ENCODE measurements at regions not wholly inside any gene's neighbourhood (a gene's known extent, or its start where the extent isn't known, plus 50 kb on each side); places are given as distances from the start of the nearest gene placed in this dataset.

DNA sequence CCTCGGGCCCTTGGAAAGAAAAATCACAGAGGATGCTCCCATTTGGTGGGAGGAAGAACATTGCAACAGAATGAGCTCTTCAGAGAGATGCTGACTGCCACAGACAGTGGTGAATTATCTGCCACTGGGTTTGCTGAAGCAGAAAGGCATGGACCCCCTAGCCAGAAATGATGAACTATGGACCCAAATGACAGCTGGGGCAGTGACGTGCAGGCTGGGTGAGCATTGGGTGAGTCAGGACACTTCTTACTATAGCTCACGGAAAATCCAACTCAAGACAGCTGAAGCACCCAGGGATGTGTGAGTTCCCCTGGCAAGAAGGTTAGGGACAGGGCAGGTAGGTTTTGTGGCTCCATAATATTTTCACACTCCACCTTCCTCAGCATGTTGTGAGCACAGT is 993.2 kb downstream of the BCL11B start:
- no peak overlapping the region for H4K5ac ChIP-seq (ENCODE audit: low read depth, low read length)
- H3K9me1 ChIP-seq (ENCODE audit: insufficient read depth, low read length), result no peaks in the 10 kb centered on the region
- no peak overlapping the region for H2AK9ac ChIP-seq (replicated peaks; ENCODE audit: low read depth, low read length, poor library complexity)
- no peak overlapping the region for H2BK15ac ChIP-seq (ENCODE audit: low read depth, low read length)
- in situ Hi-C loops (cut with MboI; ENCODE audit: low sequenced_read_pairs), result no loop called here
- no peak overlapping the region for H3K18ac ChIP-seq (ENCODE audit: low read depth, low read length)
- no peaks in the 10 kb centered on the region for H3K4me1 ChIP-seq (ENCODE audit: control insufficient read depth, insufficient read depth, low read length)
- no TSS peak for BruUV-seq (replicated peaks)
- H3K36me3 ChIP-seq (ENCODE audit: control insufficient read depth, insufficient read depth, low read length), result no peaks in the 10 kb centered on the region
- no peak overlapping the region for H4K8ac ChIP-seq (ENCODE audit: low read depth in 2 of 2, low read length in 2 of 2)
- no peak overlapping the region for H2AK5ac ChIP-seq (ENCODE audit: low read depth, low read length)
- H3K27me3 ChIP-seq (ENCODE audit: control insufficient read depth, insufficient read depth, low read length), result no peaks in the 10 kb centered on the region
- H3K27ac ChIP-seq (ENCODE audit: insufficient read depth, low read length), result no peak overlapping the region
- no CpG with 5 or more reads among the region's 3 CpGs for WGBS, 2 experiments (ENCODE audit: extremely low coverage in 2 of 2, insufficient read length in 1 of 2)
- no peak overlapping the region for H2BK20ac ChIP-seq (ENCODE audit: low read depth, low read length)
- H4K91ac ChIP-seq (ENCODE audit: insufficient read depth, low read depth, low read length), result no peak overlapping the region
- H2AFZ ChIP-seq (replicated peaks; ENCODE audit: low read length, poor library complexity), result no peak overlapping the region
- H3K23ac ChIP-seq (ENCODE audit: low read depth, low read length), result no peak overlapping the region
- no peak overlapping the region for H3K4ac ChIP-seq (ENCODE audit: low read depth, low read length)
- ATAC-seq (ENCODE audit: low read depth) (no peak), DNase-seq (no peak)
- H2BK120ac ChIP-seq (ENCODE audit: low read depth, low read length), result no peak overlapping the region
- H3K56ac ChIP-seq (ENCODE audit: extremely low read depth, insufficient read depth, low read length), result no peak overlapping the region
- TF ChIP-seq, protein P1, sequence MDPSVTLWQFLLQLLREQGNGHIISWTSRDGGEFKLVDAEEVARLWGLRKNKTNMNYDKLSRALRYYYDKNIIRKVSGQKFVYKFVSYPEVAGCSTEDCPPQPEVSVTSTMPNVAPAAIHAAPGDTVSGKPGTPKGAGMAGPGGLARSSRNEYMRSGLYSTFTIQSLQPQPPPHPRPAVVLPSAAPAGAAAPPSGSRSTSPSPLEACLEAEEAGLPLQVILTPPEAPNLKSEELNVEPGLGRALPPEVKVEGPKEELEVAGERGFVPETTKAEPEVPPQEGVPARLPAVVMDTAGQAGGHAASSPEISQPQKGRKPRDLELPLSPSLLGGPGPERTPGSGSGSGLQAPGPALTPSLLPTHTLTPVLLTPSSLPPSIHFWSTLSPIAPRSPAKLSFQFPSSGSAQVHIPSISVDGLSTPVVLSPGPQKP (IDR thresholded peaks at IDR 0.05; ENCODE audit: borderline replicate concordance, low read depth, low read length), result no peak
- no peak for TF ChIP-seq FOS (IDR thresholded peaks at IDR 0.05; ENCODE audit: low read depth, low read length)
- TF ChIP-seq SMC3 (IDR thresholded peaks at IDR 0.05; ENCODE audit: low read depth, low read length), result no peak
- no peak for TF ChIP-seq BHLHE40 (IDR thresholded peaks at IDR 0.05; ENCODE audit: low read depth, low read length)
- TF ChIP-seq MXI1 (IDR thresholded peaks at IDR 0.05; ENCODE audit: borderline replicate concordance, low read depth, low read length), result no peak
- no peak for TF ChIP-seq CEBPB (IDR thresholded peaks at IDR 0.05; ENCODE audit: low read depth, low read length)
- TF ChIP-seq, protein P2, sequence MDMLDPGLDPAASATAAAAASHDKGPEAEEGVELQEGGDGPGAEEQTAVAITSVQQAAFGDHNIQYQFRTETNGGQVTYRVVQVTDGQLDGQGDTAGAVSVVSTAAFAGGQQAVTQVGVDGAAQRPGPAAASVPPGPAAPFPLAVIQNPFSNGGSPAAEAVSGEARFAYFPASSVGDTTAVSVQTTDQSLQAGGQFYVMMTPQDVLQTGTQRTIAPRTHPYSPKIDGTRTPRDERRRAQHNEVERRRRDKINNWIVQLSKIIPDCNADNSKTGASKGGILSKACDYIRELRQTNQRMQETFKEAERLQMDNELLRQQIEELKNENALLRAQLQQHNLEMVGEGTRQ (IDR thresholded peaks at IDR 0.05; ENCODE audit: low read depth, low read length), result no peak
- TF ChIP-seq RCOR1 (IDR thresholded peaks at IDR 0.05; ENCODE audit: insufficient replicate concordance, low read length), result no peak
- no peak for TF ChIP-seq RAD21 (IDR thresholded peaks at IDR 0.05; ENCODE audit: low read length)
- TF ChIP-seq CHD1 (IDR thresholded peaks at IDR 0.05; ENCODE audit: low read depth, low read length), result no peak
- no peak for TF ChIP-seq NFE2L2 (IDR thresholded peaks at IDR 0.05; ENCODE audit: low read depth, low read length)
- intact Hi-C loops (cut with micrococcal nuclease), result no loop called here
- no peak overlapping the region for H3K4me2 ChIP-seq (ENCODE audit: low read depth, low read length)
- ChIA-PET CTCF (no interaction called here), POLR2A (ENCODE audit: unreplicated experiment) (no interaction called here)
- no peak overlapping the region for H2BK5ac ChIP-seq (ENCODE audit: low read depth, low read length, poor library complexity, severe bottlenecking)
- dilution Hi-C loops (cut with HindIII; ENCODE audit: low sequenced_read_pairs, unreplicated experiment), result no loop called here
- no peak overlapping the region for H3K9ac ChIP-seq (ENCODE audit: low read depth, low read length)
- peaks cover 25% of the 10 kb centered on the region for H3K9me3 ChIP-seq (ENCODE audit: control insufficient read depth, insufficient read depth, low read length)
- no peak overlapping the region for H3K4me3 ChIP-seq (ENCODE audit: insufficient read depth, low read depth, low read length)
- H3K14ac ChIP-seq (replicated peaks; ENCODE audit: low read depth, low read length), result no peak overlapping the region
- H4K20me1 ChIP-seq (ENCODE audit: insufficient read depth, low read length), result no peaks in the 10 kb centered on the region
- no peaks in the 10 kb centered on the region for H3K79me1 ChIP-seq (ENCODE audit: low read depth in 1 of 2, low read length in 2 of 2)

Measured in IMR-90 (cell line).